SK-N-MC (cell line): ENCODE measurements at regions not wholly inside any gene's neighbourhood (a gene's known extent, or its start where the extent isn't known, plus 50 kb on each side); places are given as distances from the start of the nearest gene placed in this dataset.

Source experiments
- EZH2 ChIP-seq: fragments of 200-600 bp; sonication (generic); IDR thresholded peaks from one replicate; pipeline ENCODE4 v1.6.1; 2017; ENCODE audit warnings: antibody characterized with exemption
- POLR2AphosphoS5 ChIP-seq: IDR thresholded peaks from 2 replicates; pipeline ENCODE4 v1.6.1; 2012; ENCODE audit warnings: mild to moderate bottlenecking, low read depth, low read length, borderline replicate concordance

DNA sequence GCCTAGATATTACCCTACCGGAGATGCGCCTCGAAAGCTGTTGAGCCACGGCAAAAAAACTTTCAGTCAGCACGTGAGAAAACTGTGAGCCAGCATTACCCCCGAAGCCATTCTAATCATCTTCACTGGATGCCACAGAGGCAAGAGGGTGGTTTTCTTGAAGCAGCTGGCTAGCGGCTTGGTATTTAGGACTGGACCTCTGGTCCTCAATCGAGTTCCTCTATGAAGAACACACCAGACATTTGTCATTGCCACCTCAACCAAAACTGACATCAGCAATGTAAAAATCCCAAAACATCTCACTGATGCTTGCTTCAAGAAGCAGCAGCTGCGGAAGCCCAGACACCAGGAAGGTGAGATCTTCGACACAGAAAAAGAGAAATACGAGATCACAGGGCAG is 52.8 kb upstream of the SLC66A3 start:
- TF ChIP-seq EZH2 (no peak), POLR2AphosphoS5 (no peak)
